HT1080 (cell line): ENCODE measurements at regions not wholly inside any gene's neighbourhood (a gene's known extent, or its start where the extent isn't known, plus 50 kb on each side); places are given as distances from the start of the nearest gene placed in this dataset.
"Not testable (repeated sequence)": the region's sequence is repeated elsewhere in the genome, so short reads cannot be mapped to it uniquely, and the experiment has no call there.

Experiments used
- DNase-seq: peaks from one replicate; pipeline ENCODE4 v3.0.0-alpha.2; 2015; ENCODE audit warnings: low read depth

DNA sequence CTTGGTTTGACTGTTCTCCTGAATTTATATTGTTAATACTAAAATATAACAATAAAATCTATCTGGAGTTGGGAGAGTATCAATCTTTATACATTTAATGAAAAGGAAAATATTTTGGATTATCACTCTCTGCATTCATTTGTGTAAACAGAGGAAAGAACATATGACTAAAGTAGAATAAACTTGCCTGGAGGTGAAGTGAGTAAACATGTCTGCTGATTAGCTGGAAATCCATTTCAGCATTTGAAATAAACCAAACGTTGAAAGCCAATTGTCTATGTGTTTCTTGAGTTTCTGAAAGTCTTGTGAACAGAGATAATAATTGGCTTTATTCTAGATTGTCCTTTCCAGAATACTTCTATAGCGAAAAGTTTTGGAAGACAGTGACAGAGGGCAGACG, 776.2 kb downstream of the SEMA5A start:
- DNase-seq: no peak

DNA sequence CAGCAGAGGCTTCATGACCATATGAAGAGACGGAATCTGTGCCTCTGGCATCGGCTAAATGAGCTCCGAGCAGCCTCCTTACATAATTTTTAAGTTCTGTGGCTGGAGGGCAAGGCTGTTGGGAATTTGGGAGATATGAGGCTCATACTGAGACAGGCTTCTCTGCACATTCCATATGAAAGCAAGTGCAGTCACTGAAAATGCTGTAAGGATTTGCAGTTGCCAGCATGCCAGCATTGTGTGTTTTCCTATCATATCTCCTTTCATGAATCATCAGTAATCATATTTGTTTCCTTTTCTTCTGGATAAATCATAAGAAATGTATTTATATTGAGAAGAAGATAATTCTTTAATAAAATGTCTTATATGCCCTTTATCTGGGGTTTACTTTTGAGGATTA, 775.4 kb downstream of the SEMA5A start:
- no peak for DNase-seq

DNA sequence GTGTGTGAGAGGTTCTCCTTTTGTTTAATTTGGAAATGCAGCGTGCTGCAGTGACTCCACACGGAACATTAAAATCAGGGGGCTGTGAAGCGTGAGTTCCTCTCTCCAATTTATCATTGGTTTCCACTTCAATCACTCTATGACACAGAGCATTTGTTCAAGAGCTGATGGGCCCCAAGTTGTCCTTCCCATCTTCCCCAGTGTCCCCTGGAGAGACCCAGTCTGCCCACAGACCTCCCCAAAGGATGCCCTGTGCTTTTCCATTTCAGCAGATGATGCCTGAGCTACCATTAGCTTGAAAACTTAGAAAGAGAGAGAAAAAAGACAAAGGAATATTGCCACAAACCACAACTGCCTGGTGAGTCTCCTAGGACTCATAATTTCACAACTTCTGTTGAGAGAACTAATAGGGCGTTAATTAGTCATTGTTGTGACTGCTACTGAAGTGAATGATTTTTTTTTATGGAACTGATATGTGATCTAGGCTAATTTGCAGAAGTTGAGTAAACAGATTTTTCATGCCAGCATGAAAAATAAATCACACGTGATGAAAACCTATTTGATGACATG, 772.7 kb downstream of the SEMA5A start:
- peak; percentile 21 for DNase-seq

DNA sequence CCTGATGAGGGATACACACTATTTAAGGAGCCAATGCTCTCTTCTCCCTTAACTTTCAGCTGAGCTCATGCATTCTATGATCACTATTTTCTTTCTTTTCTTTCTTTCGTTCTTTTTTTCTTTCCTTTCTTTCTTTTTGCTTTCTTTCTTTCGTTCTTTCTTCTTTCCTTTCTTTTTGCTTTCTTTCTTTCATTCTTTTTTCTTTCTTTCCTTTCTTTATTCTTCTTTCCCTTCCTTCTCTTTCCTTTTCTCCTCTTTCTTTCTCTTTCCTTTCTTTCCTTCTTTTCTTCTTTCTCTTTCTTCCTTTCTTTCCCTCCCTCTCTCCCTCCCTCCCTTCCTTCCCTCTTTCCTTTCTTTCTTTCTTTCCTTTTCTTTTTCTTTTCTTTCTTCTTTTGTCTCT, 761.2 kb downstream of the SEMA5A start:
- no peak for DNase-seq

DNA sequence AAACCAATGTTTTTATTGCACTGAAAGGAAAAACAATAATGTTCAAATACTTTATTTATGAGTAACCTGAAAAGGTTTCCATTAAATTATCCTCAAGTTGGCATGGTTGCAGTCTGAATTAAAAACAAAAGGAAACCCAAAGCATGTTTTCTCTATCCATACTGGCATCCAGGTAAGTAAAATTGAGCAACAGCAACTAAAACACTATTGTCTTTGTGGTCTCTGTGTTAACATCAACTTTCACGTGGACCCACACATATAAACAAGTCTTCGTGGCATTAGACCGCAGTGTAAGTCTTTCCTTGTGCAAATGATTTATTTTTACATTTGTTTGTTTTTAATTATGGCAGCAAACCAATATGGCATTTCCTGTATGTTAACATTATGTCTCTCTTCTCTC, 757.6 kb downstream of the SEMA5A start:
- DNase-seq: no peak

DNA sequence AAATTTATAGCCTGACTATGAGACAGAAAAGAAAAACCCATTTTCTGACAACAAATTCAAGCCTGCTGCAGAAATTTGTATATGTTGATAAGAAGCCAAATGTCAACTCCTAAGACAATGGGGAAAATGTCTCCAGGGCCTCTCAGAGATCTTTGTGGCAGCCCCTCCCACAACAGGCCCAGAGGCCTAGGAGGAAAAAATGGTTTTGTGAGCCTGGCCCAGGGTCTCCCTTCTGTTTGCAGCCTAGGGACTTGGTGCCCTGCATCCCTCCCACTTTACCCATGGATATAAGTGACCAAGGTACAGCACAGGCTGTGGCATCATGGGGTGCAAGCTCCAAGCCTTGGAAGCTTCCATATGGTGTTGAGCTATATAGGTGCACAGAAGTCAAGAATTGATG, 740.2 kb downstream of the SEMA5A start:
- DNase-seq: no peak

DNA sequence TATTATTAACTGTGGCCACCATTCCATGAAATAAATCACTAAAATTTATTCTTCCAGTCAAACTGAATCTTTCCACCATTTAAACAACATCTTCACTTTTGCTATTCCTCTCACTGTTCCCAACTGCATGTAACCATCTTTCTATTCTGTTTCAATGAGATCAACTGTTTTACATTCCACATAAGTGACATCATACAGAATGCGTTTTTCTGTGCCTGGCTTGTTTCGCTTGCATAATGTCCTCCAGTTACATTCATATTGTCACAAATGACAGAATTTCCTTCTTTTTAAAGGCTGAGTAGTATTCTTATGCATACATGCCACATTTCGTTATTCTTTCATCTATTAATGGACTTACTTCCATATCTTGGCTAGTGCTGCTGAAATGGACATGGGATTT, 738.2 kb downstream of the SEMA5A start:
- peak; percentile 49 for DNase-seq

DNA sequence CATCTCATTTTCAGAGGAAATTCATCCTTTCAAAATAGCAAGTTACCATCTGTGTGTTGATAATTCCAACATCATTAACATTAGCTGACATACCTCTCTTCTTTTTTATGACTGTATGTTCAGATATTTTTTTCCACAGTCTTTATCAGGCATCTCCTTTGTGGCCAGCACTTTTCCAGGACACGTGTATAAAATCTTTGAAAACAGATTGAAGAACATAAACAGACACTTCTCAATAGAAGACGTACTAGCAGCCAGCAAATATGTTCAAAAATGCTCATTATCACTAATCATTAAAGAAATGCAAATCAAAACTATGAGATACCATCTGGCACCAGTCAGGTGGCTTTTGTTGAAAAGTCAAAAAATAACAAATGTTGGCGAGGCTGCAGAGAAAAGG, 734.3 kb downstream of the SEMA5A start:
- no peak for DNase-seq

DNA sequence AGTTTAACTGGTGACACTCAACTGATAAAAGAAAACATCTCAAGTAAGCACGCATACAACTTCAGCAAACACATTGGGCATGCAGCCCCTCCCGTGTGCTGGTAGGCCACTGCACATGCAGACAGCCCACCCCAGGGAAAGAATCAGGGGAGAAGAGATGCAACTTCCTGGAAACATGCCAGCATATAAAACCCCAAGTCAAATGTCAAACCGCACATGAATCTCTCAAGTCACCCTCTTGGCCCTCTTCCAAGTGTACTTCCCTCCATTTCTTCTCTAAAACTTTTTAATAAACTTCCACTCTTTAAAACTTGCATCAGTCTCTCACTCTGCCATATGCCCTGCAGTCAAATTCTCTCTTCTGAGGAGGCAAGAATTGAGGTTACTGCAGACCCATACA, 732.7 kb downstream of the SEMA5A start:
- DNase-seq: peak; percentile 53

DNA sequence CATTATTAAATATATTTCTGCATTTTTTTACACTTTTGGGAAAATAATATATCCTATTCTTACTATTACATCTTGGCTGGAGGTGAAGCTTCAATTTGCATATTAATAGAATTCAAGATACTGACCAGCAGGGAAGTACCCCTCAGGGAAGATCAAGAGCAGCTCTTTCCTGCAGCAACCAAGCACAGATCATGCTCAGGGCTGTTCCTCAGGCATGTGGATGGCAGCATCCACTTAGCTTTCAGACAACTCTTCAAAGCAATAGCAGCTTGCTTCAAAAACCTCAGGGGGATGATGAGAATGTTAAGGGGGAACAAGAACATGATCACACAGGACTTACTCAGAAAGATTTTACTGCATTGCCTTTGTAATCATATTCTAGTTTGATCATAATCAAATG, 731.8 kb downstream of the SEMA5A start:
- DNase-seq: no peak

DNA sequence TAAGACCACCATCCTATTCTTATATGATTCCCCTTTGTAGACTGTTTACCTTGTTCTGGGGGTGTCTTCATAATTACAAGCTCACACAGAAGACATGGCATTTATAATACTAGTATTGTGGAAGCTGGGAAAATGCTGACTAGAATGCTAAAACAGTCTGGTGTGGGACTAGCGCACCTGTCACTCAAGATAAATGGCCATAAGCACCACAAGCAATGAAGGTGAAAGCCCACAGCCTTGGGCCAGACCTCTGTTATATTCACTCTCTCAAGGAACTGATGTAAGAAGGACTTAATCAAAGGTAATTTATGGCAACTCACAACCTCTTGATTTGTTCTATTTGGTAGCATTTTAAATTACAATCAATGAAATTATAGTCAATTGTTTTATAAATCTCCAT, 721.5 kb downstream of the SEMA5A start:
- DNase-seq: no peak

DNA sequence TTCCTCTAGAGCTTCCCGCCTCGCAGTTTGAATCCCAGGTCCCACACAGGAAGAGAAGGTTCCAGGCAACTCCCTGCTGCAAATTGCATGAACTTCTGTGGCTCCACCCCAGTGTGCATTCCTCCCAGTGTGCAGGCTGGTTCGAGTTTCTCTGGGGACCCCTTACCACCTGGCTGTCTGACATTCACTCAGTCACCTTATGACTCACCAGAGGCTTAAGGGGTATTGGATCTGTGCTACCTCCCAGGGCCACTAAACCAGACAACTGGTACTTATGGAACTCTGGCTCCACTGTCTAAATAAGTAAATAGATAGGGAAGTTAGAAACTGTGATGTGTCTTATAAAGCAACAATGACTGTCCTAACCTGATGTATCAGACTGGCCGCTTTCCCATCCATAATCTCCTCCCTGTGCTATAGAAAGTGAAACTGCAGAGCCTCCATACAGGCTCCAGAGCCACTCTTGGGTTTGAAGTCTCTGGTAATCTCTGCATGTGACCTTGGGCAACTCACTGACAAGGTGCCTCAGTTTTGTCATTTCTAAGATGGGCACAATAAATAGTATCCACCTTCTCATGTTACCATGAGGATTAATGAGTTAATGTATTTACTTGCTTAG, 720.6 kb downstream of the SEMA5A start:
- DNase-seq: peak; percentile 71

DNA sequence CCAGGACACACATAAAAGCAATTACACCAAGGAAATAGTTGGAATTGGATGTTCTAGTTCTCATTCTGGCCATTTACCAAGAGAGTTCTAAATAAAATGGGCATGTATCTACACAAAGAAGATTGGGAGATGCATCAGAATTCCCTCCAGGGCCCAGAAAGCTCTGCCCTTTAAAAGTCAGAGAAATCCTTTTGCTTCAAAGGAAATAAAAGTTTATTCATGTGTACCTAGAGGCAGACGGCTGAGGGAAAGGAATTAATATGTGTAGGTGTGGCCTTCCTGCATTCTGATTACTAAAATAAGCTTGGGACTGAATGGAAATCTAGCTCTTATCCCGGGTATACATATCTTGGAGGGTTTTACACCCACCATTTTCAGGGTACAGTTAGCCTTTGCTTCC, 719.4 kb downstream of the SEMA5A start:
- no peak for DNase-seq

DNA sequence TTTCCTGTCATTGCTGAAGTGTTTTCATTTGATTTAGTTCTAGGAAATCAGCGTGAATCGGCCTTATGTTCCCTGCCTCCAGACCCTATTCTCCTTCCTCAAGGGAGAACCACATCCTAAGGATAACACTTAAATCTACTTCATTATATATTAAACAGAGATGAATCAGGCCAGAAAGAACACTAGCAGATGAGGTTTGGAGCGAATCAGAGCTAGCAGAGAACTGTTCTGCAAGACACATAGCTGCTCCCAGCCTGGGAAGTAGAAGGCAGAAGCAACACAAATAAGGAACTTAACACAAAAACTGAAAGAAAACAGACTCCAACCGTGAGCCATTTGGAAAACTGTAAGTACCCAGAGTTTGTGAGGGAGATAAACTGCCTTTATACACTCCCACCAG, 718.2 kb downstream of the SEMA5A start:
- DNase-seq: peak; percentile 11

DNA sequence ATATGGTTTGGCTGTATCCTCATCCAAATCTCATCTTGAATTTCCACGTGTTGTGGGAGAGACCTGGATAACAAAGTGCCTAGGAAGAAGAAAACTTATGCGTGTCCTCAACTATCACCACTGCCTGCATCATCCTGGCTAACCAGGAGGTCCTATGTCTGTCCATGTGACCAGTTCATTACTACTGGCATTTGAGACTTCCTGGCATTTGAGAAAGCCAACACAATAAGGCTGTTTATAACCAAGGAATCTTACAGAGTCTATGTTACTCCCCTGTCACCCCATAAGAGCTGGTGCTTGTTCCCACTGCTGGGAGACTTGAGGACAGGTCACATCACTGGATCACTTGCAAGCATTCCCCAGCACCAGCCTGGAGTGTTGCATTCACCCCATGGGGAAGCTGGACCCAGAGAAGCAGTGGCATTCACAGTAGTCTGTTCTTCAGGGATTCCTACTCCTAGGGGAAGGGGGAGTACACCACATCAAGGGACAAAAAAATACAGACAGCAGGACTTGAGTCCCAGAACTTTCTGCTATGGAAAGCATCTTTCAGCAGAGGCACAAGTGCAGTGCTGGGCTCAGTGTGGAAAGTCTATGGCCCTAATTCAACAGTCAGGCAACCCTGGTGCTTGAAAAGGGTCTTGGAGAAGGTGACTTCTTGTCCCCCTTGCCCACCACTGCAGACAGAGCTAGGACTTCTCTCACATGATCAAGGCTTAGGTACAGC, 717.1 kb downstream of the SEMA5A start:
- DNase-seq: peak; percentile 51

DNA sequence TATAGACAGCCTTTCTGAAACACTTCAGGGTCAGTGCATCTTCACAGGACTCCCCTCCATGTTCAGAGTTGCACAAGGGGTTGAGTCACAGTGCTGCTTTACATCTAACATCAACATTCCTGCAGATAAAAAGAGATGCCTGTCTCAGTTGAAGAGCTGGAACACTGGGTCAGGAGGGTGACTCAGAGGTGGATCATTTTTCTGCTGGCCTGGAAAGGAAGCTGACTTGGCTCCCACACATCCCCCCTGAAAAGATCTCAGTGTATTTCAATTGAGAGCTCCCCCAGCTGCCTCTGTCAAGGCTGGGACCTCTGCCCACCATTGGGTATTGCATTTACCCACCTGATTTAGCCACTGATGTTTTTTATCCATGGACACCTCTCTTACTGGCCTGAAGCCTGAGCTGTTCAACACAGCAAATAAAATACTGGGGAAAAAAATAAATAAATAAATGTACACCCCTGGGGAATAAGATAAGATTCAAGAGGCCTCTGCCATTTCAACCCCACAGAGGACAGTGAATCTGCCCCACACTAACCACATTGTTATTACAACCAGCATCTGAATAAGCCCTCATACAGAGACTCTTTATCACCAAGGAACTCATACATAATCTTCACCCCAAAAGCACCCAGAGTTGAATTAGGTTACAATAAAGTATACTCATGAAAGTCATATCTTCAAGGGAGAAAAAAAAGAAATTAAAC, 716.4 kb downstream of the SEMA5A start:
- peak; percentile 100 for DNase-seq

DNA sequence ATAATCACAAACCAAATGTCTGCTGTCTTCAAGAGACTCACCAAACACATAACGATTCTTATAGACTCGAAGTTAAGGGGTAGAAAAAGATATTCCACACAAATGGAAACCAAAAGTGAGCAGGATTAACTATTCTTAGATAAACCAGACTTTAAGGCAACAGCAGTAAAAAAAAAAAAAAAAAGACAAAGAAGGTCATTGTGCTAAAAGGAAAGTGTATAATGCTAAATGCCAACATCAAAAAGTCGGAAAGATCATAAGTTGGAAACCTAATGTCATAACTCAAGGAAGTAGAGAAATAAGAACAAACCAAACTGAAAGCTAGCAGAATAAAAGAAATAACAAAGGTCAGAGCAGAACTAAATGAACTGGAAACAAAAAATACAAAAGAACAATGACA, 714.6 kb downstream of the SEMA5A start:
- no peak for DNase-seq

DNA sequence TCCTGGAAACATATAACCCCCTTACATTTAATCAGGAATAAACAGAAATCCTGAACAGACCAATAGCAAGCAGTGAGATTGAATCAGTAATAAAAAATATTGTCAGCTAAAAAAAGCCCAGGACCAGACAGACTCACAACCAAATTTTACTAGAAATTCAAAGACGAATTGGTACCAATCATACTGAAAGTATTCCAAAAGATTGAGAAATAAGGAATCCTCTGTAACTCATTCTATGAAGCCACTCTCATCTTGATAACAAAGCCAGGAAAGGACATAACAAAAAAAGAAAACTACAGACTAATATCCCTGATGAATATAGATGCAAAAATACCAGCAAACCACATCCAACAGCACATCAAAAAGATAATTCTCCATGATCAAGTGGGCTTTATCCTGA, 714.0 kb downstream of the SEMA5A start:
- no peak for DNase-seq

DNA sequence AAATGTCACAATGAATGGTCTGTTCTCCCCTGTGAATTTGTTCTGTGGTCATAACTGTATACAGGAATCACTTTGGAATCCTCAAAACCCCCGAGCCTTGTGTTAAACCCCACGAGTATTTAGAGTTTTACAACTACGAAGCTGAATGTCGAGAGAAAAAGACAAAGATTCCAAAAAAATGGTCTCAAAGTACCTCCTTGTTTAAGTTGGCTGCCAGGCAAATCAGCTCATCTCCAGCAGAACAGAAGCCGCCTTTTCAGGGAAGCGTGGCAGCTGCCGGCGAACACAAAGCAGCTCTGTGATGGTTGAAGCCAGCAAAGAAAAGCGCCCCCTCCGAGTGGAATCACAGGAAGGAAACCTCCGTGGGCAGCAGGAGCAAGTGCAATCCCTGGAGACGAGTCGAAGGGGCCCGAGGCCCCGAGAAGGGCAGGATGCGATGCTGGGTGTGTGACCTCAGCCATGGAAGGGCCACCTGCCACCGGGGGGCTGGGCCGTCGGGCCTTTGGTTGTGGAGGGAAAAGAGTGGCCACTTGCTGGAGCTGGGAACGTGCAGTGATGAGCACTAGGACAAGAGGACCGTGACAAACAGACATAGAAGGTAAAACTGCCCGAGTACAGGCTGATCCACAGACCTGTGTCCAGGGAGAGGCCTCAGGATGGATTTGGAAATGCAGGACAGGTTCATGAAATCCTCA, 706.4 kb downstream of the SEMA5A start:
- DNase-seq: no peak

DNA sequence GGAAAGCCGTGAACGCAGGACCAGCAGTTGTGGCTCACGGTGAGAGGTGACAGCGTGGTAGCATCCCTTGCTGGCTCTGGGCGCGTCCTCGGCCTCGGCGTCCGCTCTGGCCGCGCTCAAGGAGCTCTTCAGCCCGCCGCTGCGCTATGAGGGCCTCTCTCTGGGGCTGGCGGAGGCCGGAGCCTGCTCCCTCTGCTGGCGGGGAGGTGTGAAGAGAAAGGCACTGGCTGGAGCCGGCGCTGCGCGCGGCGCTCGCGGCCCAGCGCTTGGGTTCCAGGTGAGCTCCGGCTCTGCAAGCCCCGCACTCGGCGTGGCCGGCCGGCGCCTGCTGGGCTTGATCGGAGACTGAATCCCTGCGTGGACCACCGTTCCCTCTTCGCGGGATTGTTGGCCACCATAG, 705.6 kb downstream of the SEMA5A start:
- no peak for DNase-seq

DNA sequence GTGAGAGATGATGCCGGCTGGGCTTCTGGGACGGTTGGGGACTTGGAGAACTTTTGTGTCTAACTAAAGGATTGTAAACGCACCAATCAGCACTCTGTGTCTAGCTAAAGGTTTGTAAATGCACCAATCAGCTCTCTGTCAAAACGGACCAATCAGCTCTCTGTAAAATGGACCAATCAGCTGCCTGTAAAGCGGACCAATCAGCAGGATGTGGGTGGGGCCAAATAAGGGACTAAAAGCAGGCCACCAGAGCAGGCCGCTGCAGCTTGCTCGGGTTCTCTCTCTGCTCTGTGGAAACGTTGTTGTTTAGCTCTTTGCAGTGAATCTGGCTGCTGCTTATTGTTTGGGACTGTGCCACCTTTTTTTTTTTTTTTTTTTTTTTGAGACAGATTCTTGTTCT, 705.1 kb downstream of the SEMA5A start:
- DNase-seq: not testable (repeated sequence)
